GDM1 (cell line): ENCODE measurements at regions not wholly inside any gene's neighbourhood (a gene's known extent, or its start where the extent isn't known, plus 50 kb on each side); places are given as distances from the start of the nearest gene placed in this dataset.
"Not testable (repeated sequence)": the region's sequence is repeated elsewhere in the genome, so short reads cannot be mapped to it uniquely, and the experiment has no call there.

Source experiments
- DNase-seq: peaks from one replicate; lab custom pipeline; 2025; lab: John Stamatoyannopoulos, UW

DNA sequence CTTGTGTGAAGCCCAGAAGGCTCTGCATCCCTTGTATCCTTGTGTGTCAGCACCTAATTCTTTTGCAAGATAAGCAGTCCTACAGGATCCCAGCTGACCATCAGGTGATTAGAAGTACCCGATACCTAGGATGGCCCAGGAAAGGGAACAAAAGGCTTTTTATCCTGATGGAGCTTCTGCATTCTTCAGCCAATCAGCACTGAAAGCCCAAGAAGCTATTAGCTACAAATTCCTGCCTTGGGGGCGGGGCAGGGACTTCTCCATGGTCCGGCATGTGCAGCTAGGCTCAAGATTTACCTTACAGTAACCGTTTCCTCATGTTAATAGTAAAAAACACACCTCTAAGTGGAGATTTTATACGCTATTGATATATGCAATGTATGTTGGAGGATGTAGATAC lies 264.6 kb upstream of the THUMPD2 start:
- DNase-seq: no peak

DNA sequence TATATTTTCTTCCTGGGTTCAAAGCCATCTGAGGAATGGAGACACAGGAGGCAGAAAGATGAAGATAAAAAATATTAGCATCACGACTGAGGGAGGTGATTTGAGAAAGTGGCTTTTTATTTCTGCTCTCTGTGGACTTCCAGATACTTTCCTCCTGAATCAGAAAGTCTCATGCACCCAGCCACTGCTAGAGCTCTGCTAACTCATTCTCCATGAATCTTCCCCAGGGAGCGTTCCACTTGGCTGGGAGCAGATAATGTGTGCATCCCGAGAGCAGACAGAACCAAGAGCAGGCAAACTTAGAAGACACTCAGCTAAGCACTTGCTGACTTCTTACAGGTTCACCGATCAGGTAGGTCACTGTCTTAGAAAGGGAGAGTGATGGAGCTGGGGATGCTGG lies 264.1 kb upstream of the THUMPD2 start:
- DNase-seq: no peak

DNA sequence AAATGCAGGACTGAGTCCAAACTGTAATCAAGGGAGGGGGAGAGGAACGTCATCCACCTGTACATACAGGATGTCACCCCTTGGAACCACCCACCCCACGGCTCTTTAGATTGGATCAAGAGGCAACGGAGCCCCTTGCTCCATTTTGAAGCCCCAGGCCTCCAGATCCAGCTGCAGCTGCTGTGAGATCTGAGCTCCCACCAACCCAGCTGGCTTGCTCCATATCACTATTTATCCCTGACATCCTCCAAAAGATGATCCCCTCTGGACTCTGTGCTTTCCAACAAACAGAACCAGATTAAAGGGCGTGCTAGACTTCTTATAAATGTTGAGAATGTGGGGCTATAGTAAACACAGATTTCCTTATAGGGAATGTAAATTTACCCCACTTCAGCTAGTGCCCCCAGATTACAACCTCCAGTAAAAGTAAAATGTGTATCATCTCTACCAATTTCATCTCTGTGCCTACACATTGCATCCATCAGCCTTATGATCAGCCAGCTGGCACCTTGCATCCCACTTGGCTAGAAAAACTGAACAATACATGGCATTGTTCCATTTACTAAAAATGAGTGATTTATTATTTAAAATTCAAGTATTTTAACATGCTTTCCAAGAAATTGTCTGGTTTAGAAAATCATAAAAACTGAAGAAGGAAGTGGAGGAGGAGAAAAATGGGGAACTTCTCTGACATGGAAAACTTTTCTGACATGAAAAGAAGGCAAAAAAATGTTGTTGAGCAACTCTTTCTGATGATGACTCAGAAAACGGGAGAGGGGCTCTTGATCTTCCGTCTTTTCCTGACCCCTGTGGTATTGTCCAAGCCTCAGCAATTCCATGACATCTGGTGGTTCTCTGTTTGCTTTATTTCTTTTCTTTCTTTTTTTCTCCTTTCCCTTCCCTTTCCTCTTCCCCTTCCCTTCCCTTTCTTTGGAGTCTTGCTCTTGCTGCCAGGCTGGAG lies 262.6 kb upstream of the THUMPD2 start:
- no peak for DNase-seq

DNA sequence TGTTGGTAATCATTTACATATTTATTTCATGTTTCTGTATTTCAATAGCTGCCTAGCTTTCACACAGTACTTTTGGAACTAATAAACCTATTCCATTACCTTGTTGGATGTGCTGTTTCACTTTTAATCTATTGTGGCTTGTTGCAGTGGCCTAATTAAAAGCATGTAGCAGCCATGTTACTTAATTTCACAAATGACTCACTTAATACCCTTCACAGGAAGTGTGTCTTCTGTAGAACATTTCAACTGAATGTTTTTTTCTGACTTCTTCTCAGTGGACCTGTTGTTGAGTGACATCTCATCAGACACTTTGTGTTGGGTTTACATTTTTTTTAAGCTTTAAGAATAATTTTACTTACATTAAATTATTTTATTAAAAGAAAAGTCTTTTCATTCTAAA lies 260.5 kb upstream of the THUMPD2 start:
- no peak for DNase-seq

DNA sequence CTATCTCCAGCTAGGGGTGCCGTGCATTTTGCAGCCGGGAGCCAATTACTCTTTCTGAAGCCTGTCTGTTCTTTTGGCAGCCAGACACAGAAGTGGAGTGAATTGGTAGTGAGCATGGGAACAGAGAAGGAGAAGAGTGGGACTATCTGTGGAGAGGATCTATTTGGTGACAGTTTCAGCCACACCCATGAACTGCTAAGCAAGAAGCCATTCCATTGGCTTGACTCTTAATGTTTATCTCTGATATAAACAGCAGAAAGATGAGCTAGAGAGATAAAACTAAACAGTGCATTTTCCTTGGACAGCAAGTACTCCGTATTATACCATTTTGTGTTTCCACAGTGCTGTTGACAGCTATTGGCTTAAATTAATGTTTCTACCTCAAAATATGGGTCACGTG lies 259.6 kb upstream of the THUMPD2 start:
- no peak for DNase-seq

DNA sequence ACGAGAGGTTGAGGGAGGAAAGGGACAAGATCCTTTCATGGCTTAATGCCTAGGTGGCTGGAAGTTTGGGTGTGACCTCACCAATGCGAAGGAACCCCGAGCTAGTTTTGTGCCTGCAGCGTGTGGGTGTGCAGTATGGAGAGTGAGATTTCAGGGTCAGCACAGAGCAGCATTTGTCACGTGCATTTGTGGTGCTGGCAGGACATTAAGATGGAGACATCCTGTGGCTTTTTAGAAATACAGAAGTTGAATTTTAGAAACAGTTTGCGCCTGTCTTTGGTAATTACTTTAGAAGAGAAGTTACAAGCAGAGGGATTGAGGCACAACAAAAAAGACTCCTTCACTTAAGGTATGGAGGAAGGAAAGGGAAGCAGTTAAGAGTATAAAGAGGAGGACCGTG lies 258.2 kb upstream of the THUMPD2 start:
- no peak for DNase-seq

DNA sequence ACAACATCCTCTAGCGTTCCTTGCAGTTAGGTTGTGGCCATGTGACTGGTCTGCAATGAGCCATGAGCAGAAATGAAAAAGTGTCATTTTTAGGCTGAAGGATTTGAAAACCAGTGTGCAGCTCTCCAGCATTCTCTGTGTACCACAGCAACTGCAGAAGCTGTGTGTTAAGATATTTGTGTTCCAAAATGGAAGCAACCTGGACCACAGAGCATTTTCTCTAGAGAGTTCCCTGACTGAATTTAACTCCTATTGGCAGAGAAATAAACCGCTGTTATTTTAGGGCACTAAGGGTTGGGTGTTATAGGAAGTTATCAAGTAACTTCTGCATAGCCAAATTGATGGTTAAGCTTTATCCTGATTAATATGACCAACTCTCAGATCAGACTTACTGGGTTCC lies 257.2 kb upstream of the THUMPD2 start:
- no peak for DNase-seq

DNA sequence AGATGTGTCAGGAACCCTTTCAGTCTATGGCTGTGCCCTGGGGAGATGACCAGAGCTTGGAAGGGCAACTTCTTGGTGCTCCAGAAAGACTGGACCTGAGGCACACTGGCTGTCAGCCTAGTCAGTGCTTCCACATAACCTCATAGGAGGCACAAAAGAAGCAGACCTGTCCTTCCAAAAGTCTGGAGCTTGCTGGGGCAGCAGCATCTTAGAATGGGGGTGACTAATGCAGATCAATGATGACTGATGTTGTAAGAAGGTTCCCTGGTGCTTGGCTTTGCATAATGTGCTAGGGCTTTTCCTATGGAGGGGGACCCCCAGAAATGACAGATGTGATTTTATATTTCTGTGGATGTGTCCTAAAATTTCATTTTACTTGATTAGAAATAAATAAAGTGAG lies 255.7 kb upstream of the THUMPD2 start:
- DNase-seq: no peak

DNA sequence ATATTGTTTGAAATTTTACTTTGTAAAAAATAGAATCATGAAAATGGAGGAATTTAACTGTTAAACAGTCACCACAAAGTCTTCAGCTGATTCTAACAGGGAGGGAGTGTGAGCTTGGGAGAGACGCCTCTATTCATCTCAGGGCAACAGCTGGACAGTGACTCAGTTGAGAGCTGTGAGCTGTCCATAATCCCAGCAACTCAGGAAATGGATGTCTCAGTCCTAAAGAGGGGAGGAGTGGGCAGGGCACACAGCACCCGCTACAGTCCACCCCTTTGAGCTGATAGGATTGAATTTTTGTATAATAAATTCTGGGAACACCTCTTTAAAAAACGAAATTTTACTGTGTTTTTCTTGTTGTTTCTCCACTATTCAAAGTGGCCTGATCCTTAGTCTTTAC lies 255.1 kb upstream of the THUMPD2 start:
- DNase-seq: no peak

DNA sequence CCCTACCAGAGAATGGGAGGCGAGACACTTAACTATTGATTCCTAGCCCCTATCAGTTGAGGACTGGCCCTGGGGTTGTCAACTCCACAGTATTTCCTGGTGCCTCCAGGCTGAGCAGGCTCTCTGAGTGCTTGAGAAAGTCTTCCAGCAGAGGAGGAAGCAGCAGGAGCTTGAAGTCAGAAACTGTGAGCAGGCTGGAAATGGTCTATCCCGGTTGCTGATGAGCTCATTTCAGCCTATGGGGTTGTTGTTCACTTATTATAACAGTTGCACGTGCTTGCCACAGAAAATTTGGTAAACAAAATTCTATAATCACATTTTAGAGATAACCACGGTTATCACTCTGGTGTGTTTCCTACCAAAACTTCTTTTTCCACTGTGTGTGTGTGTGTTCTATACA lies 254.7 kb upstream of the THUMPD2 start:
- no peak for DNase-seq

DNA sequence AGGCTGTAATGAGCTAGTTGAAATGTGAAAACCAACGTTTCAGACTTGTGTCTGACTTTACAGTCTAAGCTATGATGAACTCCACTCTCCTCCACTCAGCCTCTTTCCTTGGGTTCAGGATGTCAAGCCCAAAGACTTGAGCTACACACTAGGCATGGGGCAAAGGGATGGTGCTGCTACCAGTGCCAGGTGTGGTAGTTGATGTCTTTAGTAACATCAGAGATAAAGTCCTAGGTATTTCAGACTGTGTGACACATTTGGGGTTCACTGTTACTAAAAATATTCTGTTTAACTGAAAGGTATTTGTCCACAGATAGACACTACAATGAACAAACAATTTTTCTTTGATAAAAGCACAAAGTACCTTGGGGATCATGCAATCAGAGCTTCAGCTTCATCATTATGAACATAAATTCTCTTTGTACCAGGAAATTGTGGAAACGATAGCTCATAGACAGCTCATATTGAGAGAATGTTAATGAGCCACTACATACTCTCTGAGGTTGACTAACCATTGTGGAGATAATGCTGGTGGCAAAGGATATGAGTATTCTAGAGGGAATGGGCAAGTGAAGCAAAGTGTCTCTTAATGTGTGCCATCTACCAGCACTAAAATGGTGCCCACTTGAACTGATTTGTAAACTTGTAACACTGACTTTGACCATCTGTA lies 253.7 kb upstream of the THUMPD2 start:
- no peak for DNase-seq

DNA sequence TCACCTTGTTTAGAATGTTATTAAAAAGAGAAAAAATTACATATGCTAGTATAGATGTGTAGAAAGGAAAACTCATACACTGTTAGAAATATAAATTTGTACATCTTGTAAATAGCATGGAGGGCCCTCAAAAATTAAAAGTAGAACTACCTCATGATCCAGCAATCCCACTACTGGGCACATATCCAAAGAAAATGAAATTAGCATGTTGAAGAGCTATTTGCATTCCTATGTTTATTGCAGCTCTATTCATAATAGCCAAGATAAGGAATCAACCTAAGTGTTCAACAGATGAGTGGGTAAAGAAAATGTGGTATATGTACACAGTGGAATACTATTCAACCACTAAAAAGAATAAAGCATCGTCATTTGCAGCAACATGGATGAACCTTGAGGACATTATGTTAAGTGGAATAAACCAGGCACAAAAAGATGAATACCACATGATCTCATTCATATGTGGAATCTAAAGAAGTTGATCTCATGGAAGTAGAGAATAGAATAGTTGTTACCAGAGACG lies 251.5 kb upstream of the THUMPD2 start:
- DNase-seq: no peak

DNA sequence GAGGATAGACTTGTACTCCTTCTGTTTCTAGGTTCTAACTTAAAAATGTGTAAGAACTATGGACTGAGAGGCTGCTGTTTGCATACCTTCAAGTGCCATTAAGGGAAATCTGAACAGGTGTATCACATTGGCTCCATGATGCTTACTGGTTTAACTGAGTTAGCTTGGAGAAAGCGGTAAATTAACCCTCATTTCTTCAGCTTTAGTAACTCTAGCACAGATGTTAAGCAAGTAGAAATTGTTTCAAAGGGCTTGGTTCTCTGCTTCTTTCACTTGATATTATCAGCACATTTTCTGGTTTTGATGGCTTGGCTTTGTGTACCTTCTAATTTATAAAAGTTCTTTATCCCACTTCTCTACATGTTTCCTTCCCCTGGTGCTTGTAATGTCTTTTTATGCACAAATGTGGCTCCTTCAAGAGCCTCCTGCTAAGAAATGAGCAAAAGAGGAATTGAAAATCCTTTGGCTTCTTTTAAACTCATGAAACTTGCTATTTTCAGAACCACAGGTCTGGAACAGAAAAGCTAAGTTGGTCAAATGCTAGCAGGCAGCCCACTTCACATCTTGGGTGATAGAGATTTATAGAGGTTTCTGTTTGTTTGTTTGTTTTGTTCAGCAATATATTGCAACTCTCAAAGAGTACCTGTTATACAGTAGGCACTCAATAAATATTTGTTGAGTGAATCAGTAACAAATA lies 249.9 kb upstream of the THUMPD2 start:
- no peak for DNase-seq

DNA sequence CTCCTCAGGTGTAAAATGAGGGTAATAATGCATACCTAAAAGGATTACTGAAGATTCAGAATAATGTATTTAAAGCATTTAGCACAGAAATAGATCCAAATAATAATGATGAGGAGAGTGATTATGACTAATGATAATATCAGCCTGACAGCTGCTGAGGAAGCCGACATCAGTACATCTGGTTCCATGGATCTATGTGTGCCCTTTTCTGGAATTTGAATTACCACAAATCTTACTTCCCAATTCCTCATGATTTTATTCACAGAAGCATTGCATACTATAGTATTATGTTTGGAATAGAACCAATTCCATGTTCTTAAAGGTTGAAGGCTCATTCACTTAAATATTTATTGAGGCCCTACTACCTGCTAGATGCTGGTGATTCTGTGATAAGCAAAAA lies 248.9 kb upstream of the THUMPD2 start:
- DNase-seq: no peak

DNA sequence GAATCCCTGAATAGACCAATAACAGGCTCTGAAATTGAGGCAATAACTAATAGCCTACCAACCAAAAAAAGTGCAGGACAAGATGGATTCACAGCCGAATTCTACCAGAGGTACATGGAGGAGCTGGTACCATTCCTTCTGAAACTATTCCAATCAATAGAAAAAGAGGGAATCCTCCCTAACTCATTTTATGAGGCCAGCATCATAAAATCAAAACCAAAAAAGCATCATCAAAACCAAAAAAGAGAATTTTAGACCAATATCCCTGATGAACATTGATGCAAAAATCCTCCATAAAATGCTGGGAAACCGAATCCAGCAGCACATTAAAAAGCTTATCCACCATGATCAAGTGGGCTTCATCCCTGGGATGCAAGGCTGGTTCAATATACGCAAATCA lies 246.2 kb upstream of the THUMPD2 start:
- DNase-seq: not testable (repeated sequence)

DNA sequence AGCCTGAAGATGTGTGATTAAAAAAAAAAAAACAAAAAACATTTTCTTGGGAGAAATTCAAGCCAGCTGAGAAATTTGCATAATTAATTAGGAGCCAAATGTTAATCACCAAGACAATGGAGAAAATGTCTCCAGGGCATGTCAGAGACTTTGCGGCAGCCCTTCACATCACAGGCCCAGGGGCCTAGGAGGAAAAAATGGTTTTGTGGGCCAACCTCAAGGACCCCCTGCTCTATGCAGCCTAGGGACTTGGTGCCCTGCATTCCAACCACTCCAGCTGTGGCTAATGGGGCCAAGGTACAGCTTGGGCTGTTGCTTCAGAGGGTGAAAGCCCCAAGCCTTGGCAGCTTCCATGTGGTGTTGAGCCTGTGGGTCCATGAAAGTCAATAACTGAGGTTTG lies 241.9 kb upstream of the THUMPD2 start:
- no peak for DNase-seq

DNA sequence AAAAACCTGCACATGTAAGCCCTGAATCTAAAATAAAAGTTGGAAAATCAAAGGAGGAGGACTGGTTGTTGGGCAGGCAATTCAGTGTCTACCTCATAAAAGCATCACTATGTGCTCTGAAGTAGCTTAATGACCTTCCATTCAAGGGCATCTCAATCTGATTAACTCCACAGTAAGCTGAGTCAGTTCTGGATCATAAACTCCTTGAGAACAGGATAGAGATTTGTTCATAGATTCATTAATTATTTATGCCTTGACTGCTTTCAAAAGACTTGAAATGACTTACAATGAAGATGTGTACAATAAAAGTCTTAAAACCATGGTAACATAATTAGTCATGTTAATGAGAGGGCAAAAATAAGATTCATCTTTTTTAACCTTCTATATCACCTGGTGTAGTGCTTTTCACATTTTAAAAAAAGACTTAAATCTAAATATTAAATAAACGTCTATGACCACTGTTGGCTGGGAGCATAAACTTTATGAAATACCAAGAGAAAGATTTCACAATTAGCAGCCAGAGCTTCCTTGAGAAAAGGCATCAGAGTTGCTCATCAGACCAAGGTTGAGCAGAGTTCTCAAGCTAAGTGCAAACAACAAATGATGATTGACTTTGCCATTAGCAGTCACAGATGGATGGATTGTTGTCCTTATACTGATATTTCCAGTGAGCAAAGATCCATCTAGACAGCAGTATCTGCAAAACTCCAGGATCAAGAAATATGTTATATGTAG lies 237.3 kb upstream of the THUMPD2 start:
- DNase-seq: no peak

DNA sequence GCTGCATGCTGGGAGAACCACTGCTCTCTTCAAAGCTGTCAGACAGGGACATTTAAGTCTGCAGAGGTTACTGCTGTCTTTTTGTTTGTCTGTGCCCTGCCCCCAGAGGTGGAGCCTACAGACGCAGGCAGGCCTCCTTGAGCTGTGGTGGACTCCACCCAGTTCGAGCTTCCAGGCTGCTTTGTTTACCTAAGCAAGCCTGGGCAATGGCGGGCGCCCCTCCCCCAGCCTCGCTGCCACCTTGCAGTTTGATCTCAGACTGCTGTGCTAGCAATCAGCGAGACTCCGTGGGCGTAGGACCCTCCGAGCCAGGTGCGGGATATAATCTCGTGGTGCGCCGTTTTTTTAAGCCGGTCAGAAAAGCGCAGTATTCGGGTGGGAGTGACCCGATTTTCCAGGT lies 234.9 kb upstream of the THUMPD2 start:
- DNase-seq: not testable (repeated sequence)

DNA sequence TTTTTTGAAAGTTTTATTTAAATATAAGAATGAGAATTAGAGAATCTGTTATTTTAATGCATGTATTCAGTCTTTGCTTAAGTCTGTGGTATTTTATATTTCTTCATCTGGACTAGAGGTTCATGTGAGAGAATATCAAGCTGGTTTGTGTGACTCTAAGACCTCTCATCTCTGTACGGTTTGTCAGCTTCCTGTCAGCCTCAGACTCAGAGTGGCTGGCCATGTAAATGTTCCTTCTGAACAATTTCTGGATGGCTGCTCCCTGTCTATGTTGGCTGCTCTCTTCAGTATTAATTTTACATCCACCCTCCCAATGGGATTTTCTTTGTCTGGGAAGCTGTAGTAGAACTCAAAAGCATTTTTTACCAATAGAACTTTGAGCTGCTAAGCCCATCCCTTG lies 225.3 kb upstream of the THUMPD2 start:
- DNase-seq: no peak

DNA sequence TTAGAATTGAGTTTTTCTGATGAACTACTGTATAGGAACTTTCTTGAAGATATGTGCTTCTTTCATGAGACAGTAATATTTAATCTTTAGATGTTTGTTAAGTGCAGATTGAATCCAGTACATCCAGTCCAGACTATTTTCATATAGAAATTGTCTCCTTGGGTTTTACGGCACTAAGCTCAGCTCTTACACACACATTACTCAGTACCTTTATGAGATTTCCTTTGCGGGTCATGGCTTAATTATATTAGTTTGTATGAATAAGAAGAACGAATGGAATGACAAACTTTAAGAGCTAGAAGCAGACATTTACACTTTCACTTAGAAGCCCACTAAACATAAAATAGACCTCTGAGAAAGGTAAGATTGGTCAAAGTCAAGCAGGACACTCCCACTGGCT lies 223.3 kb upstream of the THUMPD2 start:
- DNase-seq: no peak

DNA sequence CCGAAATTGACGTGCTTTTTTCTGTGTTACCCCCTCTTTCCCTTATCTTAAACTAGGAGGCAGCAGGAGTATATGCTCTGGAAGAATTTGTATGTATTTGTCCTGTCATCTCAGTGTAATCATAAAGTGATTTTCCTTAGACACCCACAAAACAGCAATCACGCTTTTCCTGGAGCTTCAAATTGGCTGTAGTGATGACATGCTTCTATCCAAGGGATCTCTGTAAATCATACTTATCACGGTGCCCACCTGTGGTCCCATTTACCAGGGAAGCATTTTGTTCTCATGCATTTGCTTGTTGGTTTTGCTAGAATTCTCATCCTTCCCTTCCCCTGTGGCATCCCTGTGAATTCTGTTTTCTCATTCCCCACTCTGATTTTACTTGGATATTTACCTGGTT lies 220.8 kb upstream of the THUMPD2 start:
- DNase-seq: no peak

DNA sequence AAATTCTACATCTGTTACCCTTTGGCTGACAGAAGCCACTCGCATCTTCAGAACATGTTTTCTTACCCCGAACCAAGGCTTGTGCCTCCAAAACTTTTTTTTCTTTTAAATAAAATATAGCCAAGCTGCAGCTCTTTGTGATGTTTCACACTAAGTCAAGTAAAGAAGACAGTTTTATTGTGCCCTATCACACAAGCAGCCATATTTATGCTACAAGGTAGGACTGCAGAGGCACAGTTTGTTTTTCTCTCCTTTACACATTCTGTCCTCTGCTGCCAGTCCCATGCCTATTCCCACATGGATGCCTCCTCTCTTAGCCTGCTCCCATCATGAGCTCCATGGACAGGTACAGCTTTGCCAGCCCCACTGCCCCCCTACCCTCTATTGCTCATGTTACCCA lies 219.6 kb upstream of the THUMPD2 start:
- no peak for DNase-seq
